ENCODE measurements at regions not wholly inside any gene's neighbourhood (a gene's known extent, or its start where the extent isn't known, plus 50 kb on each side); places are given as distances from the start of the nearest gene placed in this dataset.

- TF ChIP-seq, protein P1, sequence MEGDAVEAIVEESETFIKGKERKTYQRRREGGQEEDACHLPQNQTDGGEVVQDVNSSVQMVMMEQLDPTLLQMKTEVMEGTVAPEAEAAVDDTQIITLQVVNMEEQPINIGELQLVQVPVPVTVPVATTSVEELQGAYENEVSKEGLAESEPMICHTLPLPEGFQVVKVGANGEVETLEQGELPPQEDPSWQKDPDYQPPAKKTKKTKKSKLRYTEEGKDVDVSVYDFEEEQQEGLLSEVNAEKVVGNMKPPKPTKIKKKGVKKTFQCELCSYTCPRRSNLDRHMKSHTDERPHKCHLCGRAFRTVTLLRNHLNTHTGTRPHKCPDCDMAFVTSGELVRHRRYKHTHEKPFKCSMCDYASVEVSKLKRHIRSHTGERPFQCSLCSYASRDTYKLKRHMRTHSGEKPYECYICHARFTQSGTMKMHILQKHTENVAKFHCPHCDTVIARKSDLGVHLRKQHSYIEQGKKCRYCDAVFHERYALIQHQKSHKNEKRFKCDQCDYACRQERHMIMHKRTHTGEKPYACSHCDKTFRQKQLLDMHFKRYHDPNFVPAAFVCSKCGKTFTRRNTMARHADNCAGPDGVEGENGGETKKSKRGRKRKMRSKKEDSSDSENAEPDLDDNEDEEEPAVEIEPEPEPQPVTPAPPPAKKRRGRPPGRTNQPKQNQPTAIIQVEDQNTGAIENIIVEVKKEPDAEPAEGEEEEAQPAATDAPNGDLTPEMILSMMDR (IDR thresholded peaks at IDR 0.05; ENCODE audit: insufficient read depth, low read depth, low read length, missing control alignments) = no peak
- DNase-seq (ENCODE audit: low read depth) = no peak
- no peak overlapping the region for H3K4me3 ChIP-seq (ENCODE audit: low read depth, low read length)
Observed at GRCh38 chr12:124635316-124635715, 67.9 kb upstream of the NCOR2 start.

DNA sequence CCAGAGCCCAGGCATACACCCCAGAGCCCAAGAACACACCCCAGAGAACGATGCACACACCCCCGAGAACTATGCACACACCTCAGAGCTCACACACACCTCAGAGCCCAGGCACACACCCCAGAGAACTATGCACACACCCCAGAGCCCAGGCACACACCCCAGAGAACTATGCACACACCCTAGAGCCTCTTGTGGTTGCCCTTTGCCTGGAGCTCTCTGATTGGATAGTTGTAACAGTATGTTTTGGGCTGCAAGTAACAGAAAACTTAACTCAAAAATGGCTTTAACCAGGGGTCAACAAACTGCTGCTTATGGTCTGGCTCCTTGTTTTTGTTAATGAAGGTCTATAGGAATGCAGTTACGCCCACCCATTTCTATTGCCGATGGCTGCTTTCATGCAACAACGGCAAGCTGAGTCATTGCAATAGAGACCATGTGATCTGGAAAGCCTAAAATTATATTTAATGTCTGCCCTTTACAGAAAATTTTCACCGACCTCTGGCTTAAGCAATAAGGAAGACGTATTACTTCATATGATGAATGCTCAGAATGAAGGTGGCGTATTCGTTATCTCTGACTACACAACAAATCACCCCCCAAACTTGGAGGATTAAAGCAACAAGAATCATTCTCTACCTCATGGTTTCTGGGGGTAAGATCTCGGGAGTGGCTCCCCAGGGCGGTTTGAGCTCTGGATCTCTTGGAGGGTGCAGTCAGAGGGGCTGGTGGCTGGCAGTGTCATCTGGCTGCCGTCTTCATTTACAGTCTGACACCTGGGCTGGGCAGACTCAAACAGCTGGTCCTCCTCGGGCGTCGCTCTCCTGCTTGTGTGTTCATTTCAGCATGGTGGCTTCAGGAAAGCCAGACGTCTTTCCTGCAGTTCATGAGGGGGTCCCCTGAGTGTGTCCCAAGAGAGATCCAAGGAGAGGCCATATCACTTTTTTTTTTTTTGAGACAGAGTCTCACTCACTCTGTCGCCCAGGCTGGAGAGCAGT, 66.3 kb upstream of the NCOR2 start:
- no peak for DNase-seq (ENCODE audit: low read depth)

GRCh38 chr12:124632519-124632984, 65.1 kb upstream of the NCOR2 start:
- TF ChIP-seq, protein P1 (IDR thresholded peaks at IDR 0.05; ENCODE audit: insufficient read depth, low read depth, low read length, missing control alignments) = no peak
- DNase-seq (ENCODE audit: low read depth) = no peak
- no peak overlapping the region for H3K4me3 ChIP-seq (ENCODE audit: low read depth, low read length)

More for the DNA sequence above, 66.3 kb upstream of the NCOR2 start:
- TF ChIP-seq, protein P1 (IDR thresholded peaks at IDR 0.05; ENCODE audit: insufficient read depth, low read depth, low read length, missing control alignments) = no peak
- no peak overlapping the region for H3K4me3 ChIP-seq (ENCODE audit: low read depth, low read length)

GRCh38 chr12:124631681-124632256, 64.4 kb upstream of the NCOR2 start:
- no peak for DNase-seq (ENCODE audit: low read depth)
- TF ChIP-seq, protein P1 (IDR thresholded peaks at IDR 0.05; ENCODE audit: insufficient read depth, low read depth, low read length, missing control alignments) = no peak
- H3K4me3 ChIP-seq (ENCODE audit: low read depth, low read length) = no peak overlapping the region

DNA sequence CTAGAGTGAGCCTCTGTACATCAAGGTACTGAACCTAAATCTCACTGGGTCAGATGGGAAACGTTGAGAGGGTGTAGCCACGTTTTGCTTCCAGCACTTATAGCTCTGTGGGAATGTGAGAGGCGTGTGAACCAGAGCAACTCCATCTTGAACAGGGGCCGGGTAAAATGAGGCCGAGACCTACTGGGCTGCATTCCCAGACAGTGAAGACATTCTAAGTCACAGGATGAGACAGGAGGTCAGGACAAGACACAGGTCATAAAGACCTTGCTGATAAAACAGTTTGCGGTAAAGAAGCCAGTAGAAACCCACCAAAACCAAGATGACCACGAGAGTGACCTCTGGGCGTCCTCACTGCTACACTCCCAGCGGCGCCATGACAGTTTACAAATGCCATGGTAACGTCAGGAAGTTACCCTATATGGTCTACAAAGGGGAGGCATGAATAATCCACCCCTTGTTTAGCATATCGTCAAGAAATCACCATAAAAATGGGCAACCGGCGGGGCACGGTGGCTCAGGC, 63.4 kb upstream of the NCOR2 start:
- no peak overlapping the region for H3K4me3 ChIP-seq (ENCODE audit: low read depth, low read length)
- DNase-seq (ENCODE audit: low read depth) = no peak
- TF ChIP-seq, protein P1 (IDR thresholded peaks at IDR 0.05; ENCODE audit: insufficient read depth, low read depth, low read length, missing control alignments) = no peak

DNA sequence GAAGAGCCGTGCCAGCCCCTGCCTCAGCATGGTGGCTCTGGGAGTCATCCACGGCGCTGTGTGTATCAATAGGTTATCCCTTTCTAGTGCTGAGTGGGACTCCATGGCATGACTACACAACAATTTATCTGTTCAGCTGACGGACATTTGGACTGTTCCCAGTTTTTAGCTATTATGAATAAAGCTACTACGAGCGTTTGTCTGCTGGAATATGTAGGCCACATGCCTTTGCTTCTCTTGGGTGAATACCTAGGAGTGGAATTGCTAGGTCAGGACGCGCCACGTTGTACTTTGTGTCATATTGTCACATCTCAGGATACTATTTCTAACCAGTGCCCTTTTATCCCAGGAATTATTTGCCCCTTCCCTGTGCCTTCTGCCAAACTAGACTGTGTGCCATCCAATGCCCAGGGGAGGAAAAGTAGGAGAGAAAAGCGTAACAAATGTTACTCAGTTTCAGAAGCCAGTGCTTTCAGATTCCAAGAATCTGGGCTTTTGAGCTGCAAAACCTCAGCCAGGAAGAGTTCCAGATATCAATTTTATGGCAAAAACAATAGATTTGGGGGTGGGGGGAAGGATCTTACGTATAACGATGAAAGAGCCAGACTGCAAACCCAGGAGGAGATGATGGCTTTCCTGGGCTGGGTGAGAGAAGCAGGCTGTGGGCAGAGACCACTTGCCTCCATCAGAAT, 62.5 kb upstream of the NCOR2 start:
- TF ChIP-seq, protein P1 (IDR thresholded peaks at IDR 0.05; ENCODE audit: insufficient read depth, low read depth, low read length, missing control alignments) = no peak
- H3K4me3 ChIP-seq (ENCODE audit: low read depth, low read length) = no peak overlapping the region
- no peak for DNase-seq (ENCODE audit: low read depth)
